ENCODE measurements at regions not wholly inside any gene's neighbourhood (a gene's known extent, or its start where the extent isn't known, plus 50 kb on each side); places are given as distances from the start of the nearest gene placed in this dataset.

- H3K27ac ChIP-seq = no peak overlapping the region
- DNase-seq = no peak
- H3K4me1 ChIP-seq = no peaks in the 10 kb centered on the region
- no peaks in the 10 kb centered on the region for H3K9me3 ChIP-seq
- H3K27me3 ChIP-seq = no peaks in the 10 kb centered on the region
- H3K36me3 ChIP-seq = no peaks in the 10 kb centered on the region
- TF ChIP-seq POLR2A (IDR thresholded peaks at IDR 0.05) = no peak
- TF ChIP-seq, protein P1, sequence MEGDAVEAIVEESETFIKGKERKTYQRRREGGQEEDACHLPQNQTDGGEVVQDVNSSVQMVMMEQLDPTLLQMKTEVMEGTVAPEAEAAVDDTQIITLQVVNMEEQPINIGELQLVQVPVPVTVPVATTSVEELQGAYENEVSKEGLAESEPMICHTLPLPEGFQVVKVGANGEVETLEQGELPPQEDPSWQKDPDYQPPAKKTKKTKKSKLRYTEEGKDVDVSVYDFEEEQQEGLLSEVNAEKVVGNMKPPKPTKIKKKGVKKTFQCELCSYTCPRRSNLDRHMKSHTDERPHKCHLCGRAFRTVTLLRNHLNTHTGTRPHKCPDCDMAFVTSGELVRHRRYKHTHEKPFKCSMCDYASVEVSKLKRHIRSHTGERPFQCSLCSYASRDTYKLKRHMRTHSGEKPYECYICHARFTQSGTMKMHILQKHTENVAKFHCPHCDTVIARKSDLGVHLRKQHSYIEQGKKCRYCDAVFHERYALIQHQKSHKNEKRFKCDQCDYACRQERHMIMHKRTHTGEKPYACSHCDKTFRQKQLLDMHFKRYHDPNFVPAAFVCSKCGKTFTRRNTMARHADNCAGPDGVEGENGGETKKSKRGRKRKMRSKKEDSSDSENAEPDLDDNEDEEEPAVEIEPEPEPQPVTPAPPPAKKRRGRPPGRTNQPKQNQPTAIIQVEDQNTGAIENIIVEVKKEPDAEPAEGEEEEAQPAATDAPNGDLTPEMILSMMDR (IDR thresholded peaks at IDR 0.05) = no peak
- H3K4me3 ChIP-seq = no peak overlapping the region
- intact Hi-C loops (cut with DNase I; ENCODE audit: low total_unique reads) = no loop called here
Observed at GRCh38 chr11:25159341-25159740, 662.5 kb downstream of the LUZP2 start.

DNA sequence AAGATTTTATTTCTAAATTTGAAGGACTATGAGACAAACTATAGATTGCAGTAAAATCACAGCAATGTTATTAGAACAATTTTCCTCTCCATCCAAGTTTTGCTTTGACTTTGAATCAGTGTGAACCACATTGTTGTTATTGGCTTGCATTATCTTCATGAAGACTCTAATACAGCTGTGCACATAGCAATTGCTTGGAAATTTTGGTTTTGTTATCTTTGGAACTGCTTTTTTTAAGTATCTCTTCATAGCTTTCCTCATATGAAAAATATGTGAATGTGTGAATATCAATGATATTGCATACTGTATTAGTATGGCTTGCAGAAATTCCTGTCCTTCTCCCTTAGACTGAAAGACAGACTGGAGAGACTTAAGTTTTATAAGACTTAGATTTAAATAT is 666.6 kb downstream of the LUZP2 start:
- H3K4me1 ChIP-seq = no peaks in the 10 kb centered on the region
- H3K36me3 ChIP-seq = no peaks in the 10 kb centered on the region
- no peak overlapping the region for H3K4me3 ChIP-seq
- H3K27ac ChIP-seq = no peak overlapping the region
- no peak for TF ChIP-seq POLR2A (IDR thresholded peaks at IDR 0.05)
- TF ChIP-seq, protein P1 (IDR thresholded peaks at IDR 0.05) = no peak
- no peaks in the 10 kb centered on the region for H3K9me3 ChIP-seq
- no peak for DNase-seq
- no peaks in the 10 kb centered on the region for H3K27me3 ChIP-seq
- intact Hi-C loops (cut with DNase I; ENCODE audit: low total_unique reads) = no loop called here

GRCh38 chr11:25180187-25180586 is 683.3 kb downstream of the LUZP2 start:
- TF ChIP-seq, protein P1 (IDR thresholded peaks at IDR 0.05) = no peak
- no peak for TF ChIP-seq POLR2A (IDR thresholded peaks at IDR 0.05)
- Histone ChIP-seq H3K27ac (no peak overlapping the region), H3K36me3 (no peaks in the 10 kb centered on the region), H3K9me3 (no peaks in the 10 kb centered on the region), H3K4me1 (no peaks in the 10 kb centered on the region), H3K4me3 (no peak overlapping the region), H3K27me3 (no peaks in the 10 kb centered on the region)
- intact Hi-C loops (cut with DNase I; ENCODE audit: low total_unique reads) = no loop called here
- no peak for DNase-seq

GRCh38 chr11:25183411-25183810 is 686.6 kb downstream of the LUZP2 start:
- no peak overlapping the region for H3K27ac ChIP-seq
- intact Hi-C loops (cut with DNase I; ENCODE audit: low total_unique reads) = no loop called here
- DNase-seq = no peak
- no peaks in the 10 kb centered on the region for H3K4me1 ChIP-seq
- no peak for TF ChIP-seq POLR2A (IDR thresholded peaks at IDR 0.05)
- TF ChIP-seq, protein P1 (IDR thresholded peaks at IDR 0.05) = no peak
- H3K36me3 ChIP-seq = no peaks in the 10 kb centered on the region
- H3K4me3 ChIP-seq = no peak overlapping the region
- no peaks in the 10 kb centered on the region for H3K27me3 ChIP-seq
- H3K9me3 ChIP-seq = no peaks in the 10 kb centered on the region

DNA sequence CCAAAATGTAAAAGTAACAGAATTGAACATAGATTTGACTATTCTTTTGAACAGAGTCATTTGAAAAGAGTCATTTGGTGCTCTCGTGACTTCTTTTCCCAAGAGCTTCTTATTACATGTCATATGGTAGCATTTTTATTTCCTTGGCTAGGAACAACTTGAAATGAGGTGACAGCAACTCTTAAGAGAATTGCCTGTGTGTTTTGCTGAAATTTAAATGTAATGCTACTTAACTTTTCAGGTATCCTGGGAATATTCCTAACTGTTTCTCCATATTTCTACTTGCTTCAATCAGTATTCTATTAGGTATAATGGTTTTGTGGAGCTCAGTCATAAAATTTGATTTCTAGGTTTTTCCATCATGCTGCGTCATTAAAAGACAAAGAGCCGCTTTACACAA is 700.7 kb downstream of the LUZP2 start:
- intact Hi-C loops (cut with DNase I; ENCODE audit: low total_unique reads) = no loop called here

More for the DNA sequence above, 700.7 kb downstream of the LUZP2 start:
- Histone ChIP-seq H3K4me1 (no peaks in the 10 kb centered on the region), H3K36me3 (no peaks in the 10 kb centered on the region), H3K27ac (no peak overlapping the region), H3K9me3 (no peaks in the 10 kb centered on the region), H3K27me3 (no peaks in the 10 kb centered on the region), H3K4me3 (no peak overlapping the region)
- DNase-seq = no peak
- TF ChIP-seq POLR2A (IDR thresholded peaks at IDR 0.05) = no peak
- TF ChIP-seq, protein P1 (IDR thresholded peaks at IDR 0.05) = no peak
